MM.1S (cell line): ENCODE measurements at regions not wholly inside any gene's neighbourhood (a gene's known extent, or its start where the extent isn't known, plus 50 kb on each side); places are given as distances from the start of the nearest gene placed in this dataset.

Experiments used
- DNase-seq: peaks from one replicate; pipeline ENCODE4 v3.0.0-alpha.2; 2015
- H2AFZ ChIP-seq: fragments of 300-600 bp; sonication (generic); 2 replicates; pipeline ENCODE4 v1.6.0; 2016; ENCODE audit warnings: antibody characterized with exemption, low read length
- H3F3A ChIP-seq: fragments of 300-600 bp; sonication (generic); 2 replicates; pipeline ENCODE4 v1.6.1; 2016; ENCODE audit warnings: mild to moderate bottlenecking, antibody characterized with exemption, low read length, moderate library complexity, mixed read lengths; ENCODE audit not compliant: insufficient read depth
- H3K27ac ChIP-seq: fragments of 300-600 bp; sonication (generic); 2 replicates; pipeline ENCODE4 v1.5.1; 2016; ENCODE audit warnings: mild to moderate bottlenecking, low read length
- H3K27me3 ChIP-seq: fragments of 300-600 bp; sonication (generic); replicated peaks from 2 replicates; pipeline ENCODE4 v1.6.0; 2016; ENCODE audit warnings: low read length; ENCODE audit not compliant: insufficient read depth
- H3K36me3 ChIP-seq: fragments of 300-600 bp; sonication (generic); replicated peaks from 2 replicates; pipeline ENCODE4 v1.6.1; 2016; ENCODE audit warnings: mild to moderate bottlenecking, low read length, mixed read lengths; ENCODE audit not compliant: insufficient read depth
- H3K4me1 ChIP-seq: fragments of 300-600 bp; sonication (generic); 2 replicates; pipeline ENCODE4 v1.6.1; 2016; ENCODE audit warnings: low read length, mixed read lengths
- H3K4me2 ChIP-seq: fragments of 300-600 bp; sonication (generic); 2 replicates; pipeline ENCODE4 v1.6.0; 2016; ENCODE audit warnings: low read depth, low read length
- H3K4me3 ChIP-seq: fragments of 300-600 bp; sonication (generic); 2 replicates; pipeline ENCODE4 v1.5.1; 2016; ENCODE audit warnings: low read length, mixed read lengths
- H3K79me2 ChIP-seq: fragments of 300-600 bp; sonication (generic); 2 replicates; pipeline ENCODE4 v1.6.1; 2016; ENCODE audit warnings: mixed run types, low read length, mixed read lengths
- H3K9ac ChIP-seq: fragments of 300-600 bp; sonication (generic); 2 replicates; pipeline ENCODE4 v1.6.1; 2016; ENCODE audit warnings: low read length, mixed read lengths
- H3K9me2 ChIP-seq: fragments of 300-600 bp; sonication (generic); replicated peaks from 2 replicates; pipeline ENCODE4 v1.6.1; 2016; ENCODE audit warnings: mild to moderate bottlenecking, low read length, mixed read lengths; ENCODE audit not compliant: insufficient read depth
- H3K9me3 ChIP-seq: fragments of 300-600 bp; sonication (generic); replicated peaks from 2 replicates; pipeline ENCODE4 v1.6.1; 2016; ENCODE audit warnings: mild to moderate bottlenecking, low read length, mixed read lengths; ENCODE audit not compliant: insufficient read depth
- H4K20me1 ChIP-seq: fragments of 300-600 bp; sonication (generic); 2 replicates; pipeline ENCODE4 v1.6.1; 2016; ENCODE audit warnings: mild to moderate bottlenecking, low read length, moderate library complexity, mixed read lengths; ENCODE audit not compliant: insufficient read depth
- EZH2 ChIP-seq: fragments of 300-600 bp; sonication (generic); optimal IDR thresholded peaks from 2 replicates; pipeline ENCODE3; 2017; ENCODE audit warnings: low read depth, mild to moderate bottlenecking, antibody characterized with exemption, low read length, mixed read lengths
- EZH2phosphoT487 ChIP-seq: fragments of 300-600 bp; sonication (generic); IDR thresholded peaks from 2 replicates; pipeline ENCODE4 v1.6.1; 2018; ENCODE audit warnings: antibody characterized with exemption, low read length
- TF ChIP-seq, protein P1 (sequence below): fragments of 300-600 bp; sonication (generic); IDR thresholded peaks from 2 replicates; pipeline ENCODE4 v1.5.1; 2016; ENCODE audit warnings: antibody characterized with exemption, low read length, mixed read lengths

DNA sequence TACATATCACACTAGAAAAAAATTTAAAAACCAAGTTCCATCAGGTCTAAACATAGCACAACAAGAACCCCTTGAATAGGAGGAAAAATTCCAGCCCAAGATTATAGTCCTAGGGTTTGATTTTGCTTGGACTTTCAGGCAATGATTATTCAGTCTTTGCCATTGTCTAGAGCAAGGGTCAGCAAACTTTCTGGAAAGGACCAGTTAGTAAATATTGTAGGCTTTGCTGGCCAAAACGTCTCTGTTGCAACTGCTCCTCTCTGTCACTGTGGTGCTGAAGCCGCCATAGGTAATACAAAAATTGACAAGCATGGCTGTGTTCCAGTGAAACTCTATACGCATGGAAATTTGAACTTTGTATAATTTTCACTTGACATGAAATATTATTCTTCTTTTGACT lies 95.5 kb upstream of the UBAC2 start:
- Histone ChIP-seq H3K9ac (no peak overlapping the region), H3K36me3 (no peaks in the 10 kb centered on the region), H4K20me1 (no peaks in the 10 kb centered on the region), H3K4me3 (no peak overlapping the region), H3K79me2 (no peaks in the 10 kb centered on the region), H2AFZ (no peak overlapping the region), H3K27me3 (no peaks in the 10 kb centered on the region), H3K9me3 (no peaks in the 10 kb centered on the region), H3K9me2 (no peaks in the 10 kb centered on the region), H3K4me1 (no peaks in the 10 kb centered on the region), H3K27ac (no peak overlapping the region), H3F3A (no peaks in the 10 kb centered on the region), H3K4me2 (no peak overlapping the region)
- no peak for DNase-seq
- TF ChIP-seq, protein P1, sequence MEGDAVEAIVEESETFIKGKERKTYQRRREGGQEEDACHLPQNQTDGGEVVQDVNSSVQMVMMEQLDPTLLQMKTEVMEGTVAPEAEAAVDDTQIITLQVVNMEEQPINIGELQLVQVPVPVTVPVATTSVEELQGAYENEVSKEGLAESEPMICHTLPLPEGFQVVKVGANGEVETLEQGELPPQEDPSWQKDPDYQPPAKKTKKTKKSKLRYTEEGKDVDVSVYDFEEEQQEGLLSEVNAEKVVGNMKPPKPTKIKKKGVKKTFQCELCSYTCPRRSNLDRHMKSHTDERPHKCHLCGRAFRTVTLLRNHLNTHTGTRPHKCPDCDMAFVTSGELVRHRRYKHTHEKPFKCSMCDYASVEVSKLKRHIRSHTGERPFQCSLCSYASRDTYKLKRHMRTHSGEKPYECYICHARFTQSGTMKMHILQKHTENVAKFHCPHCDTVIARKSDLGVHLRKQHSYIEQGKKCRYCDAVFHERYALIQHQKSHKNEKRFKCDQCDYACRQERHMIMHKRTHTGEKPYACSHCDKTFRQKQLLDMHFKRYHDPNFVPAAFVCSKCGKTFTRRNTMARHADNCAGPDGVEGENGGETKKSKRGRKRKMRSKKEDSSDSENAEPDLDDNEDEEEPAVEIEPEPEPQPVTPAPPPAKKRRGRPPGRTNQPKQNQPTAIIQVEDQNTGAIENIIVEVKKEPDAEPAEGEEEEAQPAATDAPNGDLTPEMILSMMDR = no peak
- TF ChIP-seq EZH2phosphoT487 (no peak), EZH2 (no peak)

DNA sequence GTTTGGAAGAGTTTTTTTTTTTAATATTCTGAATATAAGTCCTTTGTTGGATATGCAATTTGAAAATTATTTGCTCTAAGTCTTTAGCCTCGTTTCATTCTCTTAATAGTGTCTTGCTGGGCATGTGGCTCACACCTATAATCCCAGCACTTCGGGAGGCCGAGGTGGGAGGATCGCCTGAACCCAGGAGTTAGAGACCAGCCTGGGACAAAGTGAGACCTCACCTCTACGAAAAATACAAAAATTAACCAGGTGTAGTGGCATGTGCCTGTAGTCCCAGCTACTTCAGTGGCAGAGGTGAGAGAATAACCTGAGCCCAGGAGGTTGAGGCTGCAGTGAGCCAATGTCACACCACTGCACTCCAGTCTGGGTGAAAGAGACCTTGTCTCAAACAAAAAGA lies 87.3 kb upstream of the UBAC2 start:
- TF ChIP-seq EZH2 (no peak), EZH2phosphoT487 (no peak)
- TF ChIP-seq, protein P1 = no peak
- Histone ChIP-seq H2AFZ (no peak overlapping the region), H4K20me1 (no peaks in the 10 kb centered on the region), H3K27me3 (no peaks in the 10 kb centered on the region), H3K27ac (no peak overlapping the region), H3K79me2 (no peaks in the 10 kb centered on the region), H3F3A (no peaks in the 10 kb centered on the region), H3K4me2 (no peak overlapping the region), H3K9me2 (no peaks in the 10 kb centered on the region), H3K4me1 (no peaks in the 10 kb centered on the region), H3K4me3 (no peak overlapping the region), H3K9me3 (no peaks in the 10 kb centered on the region), H3K36me3 (no peaks in the 10 kb centered on the region), H3K9ac (no peak overlapping the region)
- DNase-seq = no peak

DNA sequence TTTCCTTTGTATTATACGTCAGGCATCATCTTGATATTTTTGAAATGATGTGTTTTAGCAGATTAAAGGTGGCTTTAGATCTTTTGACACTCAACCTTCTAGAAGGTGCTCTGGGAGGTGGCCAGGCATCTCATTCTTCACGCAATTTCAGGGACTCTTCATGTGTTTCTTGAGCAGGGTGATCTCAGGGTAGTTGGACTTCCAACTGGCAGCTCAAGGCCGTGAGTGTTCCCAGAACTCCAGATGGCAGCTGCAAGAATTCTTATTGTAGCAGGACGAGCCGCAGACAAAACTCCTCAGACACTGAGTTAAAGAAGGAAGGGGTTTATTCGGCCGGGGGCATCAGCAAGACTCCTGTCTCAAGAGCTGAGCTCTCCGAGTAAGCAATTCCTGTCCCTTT lies 82.5 kb upstream of the UBAC2 start:
- Histone ChIP-seq H3K36me3 (no peaks in the 10 kb centered on the region), H3K27ac (no peak overlapping the region), H3K4me3 (no peak overlapping the region), H3K9ac (no peak overlapping the region), H2AFZ (no peak overlapping the region), H3K79me2 (no peaks in the 10 kb centered on the region), H3K9me3 (no peaks in the 10 kb centered on the region), H3K4me2 (no peak overlapping the region), H4K20me1 (no peaks in the 10 kb centered on the region), H3K27me3 (no peaks in the 10 kb centered on the region), H3K4me1 (peaks cover 11% of the 10 kb centered on the region; the same call in 1 of the 2 replicates), H3F3A (no peaks in the 10 kb centered on the region), H3K9me2 (no peaks in the 10 kb centered on the region)
- TF ChIP-seq EZH2phosphoT487 (no peak), EZH2 (no peak)
- TF ChIP-seq, protein P1 = no peak
- no peak for DNase-seq
